ENCODE measurements at regions not wholly inside any gene's neighbourhood (a gene's known extent, or its start where the extent isn't known, plus 50 kb on each side); places are given as distances from the start of the nearest gene placed in this dataset.

GRCh38 chr5:10169359-10169758 lies 80.3 kb downstream of the ATPSCKMT start:
- TF ChIP-seq CTCF (IDR thresholded peaks at IDR 0.05 in 2 of 3, conservative IDR thresholded peaks at IDR 0.05 in 1 of 3; ENCODE audit: borderline replicate concordance in 1 of 3, insufficient read depth in 1 of 3, low read depth in 2 of 3, low read length in 2 of 3) (no peak), REST (IDR thresholded peaks at IDR 0.05; ENCODE audit: low read depth) (no peak), POLR2AphosphoS5 (IDR thresholded peaks at IDR 0.05; ENCODE audit: low read depth, low read length) (no peak), POLR2A (IDR thresholded peaks at IDR 0.05; ENCODE audit: borderline replicate concordance, extremely low read depth, insufficient read depth, insufficient read length) (no peak), EGR1 (IDR thresholded peaks at IDR 0.05; ENCODE audit: low read depth) (no peak), EZH2 (IDR thresholded peaks at IDR 0.05) (no peak)
